ENCODE measurements at regions not wholly inside any gene's neighbourhood (a gene's known extent, or its start where the extent isn't known, plus 50 kb on each side); places are given as distances from the start of the nearest gene placed in this dataset.
"Not testable (repeated sequence)": the region's sequence is repeated elsewhere in the genome, so short reads cannot be mapped to it uniquely, and the experiment has no call there.

DNA sequence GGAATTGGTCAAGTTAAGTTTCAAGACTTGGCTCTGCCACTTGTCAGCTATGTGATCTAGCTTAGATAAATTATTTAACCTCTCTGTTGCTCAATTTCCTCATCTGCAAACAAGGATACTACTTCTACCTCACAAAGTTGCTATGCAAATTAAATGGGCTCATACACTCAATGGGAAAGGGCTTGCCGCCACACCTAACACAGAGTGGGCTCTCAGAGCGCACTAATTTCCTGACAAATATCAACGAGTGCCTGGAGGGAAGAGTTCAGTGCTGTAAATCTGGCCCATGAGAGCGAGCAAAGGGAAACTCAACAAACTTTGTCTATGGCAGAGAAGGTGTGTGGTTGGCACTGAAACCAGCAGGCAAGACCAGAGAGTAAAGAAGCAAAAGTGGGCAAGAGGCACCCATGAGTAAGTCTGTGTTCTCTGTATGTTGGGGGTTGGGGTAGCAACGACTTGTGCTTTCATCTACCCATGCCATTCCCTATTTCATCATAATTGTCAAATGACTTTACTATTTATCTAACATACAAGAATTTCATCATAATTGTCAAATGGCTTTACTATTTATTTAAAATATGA, 60.7 kb upstream of the PHF21A start:
- DNase-seq (ENCODE audit: low spot score): no peak

DNA sequence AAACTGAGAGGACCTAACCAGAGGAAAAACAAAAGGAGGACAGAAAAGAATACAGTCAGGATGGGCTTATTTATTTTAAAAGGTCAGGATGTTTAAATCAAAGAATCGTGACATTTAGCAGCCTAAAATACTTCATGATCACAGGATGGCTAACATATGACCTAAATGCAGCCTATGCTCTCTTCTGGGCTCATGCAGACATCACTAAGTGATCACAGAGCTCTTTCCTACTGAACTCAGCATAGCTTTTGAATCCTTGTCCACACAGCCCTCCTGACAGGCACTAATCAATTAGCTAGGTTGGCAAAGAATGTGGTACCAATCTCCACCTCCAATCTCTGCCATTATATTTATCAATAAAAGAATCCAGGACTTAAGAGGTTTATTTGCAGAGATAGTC, 60.1 kb upstream of the PHF21A start:
- no peak for DNase-seq (ENCODE audit: low spot score)

DNA sequence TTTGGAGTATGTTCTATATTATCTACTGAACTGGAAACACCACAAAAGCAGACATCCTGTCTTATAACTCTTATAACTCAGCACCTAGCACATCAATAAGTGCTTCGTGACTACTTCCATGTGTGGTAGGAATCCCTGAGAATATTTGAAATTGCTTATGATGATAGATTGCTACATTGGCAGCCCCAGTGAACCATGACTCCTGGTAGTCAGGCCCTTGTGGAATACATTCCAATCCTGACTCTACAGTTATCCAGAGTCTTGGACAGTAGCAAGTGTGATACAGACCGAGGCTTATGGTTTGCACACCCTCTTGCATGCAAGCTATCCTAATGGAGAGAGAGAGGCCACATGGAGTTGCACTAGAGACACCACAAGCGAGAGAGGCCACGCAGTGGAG, 59.5 kb upstream of the PHF21A start:
- no peak for DNase-seq (ENCODE audit: low spot score)

DNA sequence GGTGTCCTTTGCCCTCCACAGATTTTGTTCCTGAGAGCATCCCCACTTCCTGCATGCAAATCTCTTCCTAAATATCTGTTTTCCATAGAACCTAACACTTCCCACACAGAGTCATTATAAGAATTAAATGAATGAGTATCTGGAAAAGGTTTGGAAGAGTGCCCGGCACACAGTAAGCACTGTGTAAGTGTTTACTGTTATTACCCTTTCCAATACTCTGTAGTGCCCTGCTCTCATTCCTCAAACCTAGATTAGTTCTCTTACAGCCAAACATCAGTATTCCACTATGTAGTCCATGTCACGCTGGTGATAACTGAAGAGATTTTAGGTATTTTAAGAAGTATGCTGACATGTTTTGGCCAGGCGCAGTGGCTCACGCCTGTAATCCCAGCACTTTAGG, 57.3 kb upstream of the PHF21A start:
- no peak for DNase-seq (ENCODE audit: low spot score)

DNA sequence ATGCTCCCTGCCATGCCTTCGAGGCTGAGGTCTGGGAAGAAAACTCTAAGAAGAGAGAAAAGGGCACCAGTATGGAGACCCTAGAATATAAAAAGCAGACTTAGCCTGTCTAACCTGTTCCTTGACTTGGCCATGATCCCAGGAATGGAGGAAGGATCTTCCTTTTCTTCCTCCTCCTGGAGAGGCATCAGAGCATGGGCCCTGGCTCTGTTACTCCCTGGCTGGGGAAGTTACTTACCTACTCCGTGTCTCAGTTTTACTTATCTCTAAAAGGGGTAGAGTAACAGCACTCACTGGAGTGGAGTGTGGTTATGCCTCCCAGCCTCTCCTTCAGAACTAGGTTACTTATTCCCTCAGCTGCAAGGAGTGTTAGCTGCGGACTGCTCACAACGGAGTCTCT, 55.2 kb upstream of the PHF21A start:
- DNase-seq (ENCODE audit: low spot score): no peak

DNA sequence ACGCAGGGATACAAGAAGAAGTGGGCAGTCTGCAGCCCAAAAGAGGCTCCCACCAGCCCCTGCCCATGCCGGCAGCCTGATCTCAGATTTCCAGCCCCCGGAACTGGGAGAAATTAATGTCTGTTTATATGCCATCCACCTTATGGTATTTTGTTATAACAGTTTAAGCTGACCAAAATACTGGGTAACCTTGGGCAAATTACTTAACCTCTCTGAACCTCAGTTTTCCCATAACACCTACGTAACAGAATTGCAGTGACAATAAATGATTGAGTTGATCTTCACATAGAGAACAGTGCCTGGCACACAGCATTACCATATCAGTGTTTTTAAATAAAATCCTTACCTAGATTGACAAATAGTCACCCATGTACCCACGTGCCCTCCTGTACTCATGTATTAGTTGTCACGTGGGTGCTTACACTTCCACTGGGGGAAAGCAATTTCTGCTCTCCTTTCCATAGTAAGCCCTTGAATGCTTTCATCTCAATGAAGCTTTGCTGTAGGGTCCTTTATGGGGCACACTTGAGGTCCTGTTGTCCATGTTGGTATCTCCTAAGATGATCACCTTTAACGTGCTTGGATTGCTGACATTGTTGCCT, 54.2 kb upstream of the PHF21A start:
- no peak for DNase-seq (ENCODE audit: low spot score)

DNA sequence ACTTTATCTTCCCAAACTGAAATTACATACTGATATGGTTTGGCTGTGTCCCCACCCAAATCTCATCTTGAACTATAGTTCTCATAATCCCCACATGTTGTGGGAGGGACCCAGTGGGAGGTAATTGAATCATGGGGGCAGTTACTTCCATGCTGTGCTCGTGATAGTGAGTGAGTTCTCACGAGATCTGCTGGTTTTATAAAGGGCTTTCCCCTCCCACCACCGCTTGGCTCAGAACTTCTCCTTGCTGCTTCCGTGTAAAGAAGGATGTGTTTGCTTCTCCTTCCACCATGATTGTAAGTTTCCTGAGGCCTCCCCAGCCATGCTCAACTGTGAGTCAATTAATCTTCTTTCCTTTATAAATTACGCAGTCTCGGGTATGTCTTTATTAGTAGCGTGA, 50.4 kb upstream of the PHF21A start:
- DNase-seq (ENCODE audit: low spot score): not testable (repeated sequence)

Measured in hepatic stellate cell (primary cell).